ENCODE measurements at regions not wholly inside any gene's neighbourhood (a gene's known extent, or its start where the extent isn't known, plus 50 kb on each side); places are given as distances from the start of the nearest gene placed in this dataset.
"Not testable (repeated sequence)": the region's sequence is repeated elsewhere in the genome, so short reads cannot be mapped to it uniquely, and the experiment has no call there.

DNA sequence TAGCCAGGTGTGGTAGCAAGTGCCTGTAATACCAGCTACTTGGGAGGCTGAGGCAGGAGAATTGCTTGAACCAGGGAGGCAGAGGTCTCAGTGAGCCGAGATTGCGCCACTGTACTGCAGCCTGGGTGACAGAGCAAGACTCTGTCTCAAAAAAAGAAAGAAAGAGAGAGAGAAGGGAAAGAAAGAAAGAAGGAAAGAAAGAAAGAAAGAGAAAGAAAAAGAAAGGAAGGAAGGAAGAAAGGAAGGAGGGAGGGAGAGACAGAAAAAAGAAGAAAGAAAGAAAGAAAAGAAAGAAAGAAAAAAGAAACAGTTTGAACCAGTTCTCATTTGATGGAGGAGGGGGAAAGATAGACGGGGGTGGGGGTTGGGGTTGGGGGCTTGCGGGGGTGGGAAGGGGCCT lies 59.6 kb upstream of the HSPA9 start:
- not testable (repeated sequence) for TF ChIP-seq POLR2A (IDR thresholded peaks at IDR 0.05; ENCODE audit: low read depth, low read length)
- TF ChIP-seq, protein P1, sequence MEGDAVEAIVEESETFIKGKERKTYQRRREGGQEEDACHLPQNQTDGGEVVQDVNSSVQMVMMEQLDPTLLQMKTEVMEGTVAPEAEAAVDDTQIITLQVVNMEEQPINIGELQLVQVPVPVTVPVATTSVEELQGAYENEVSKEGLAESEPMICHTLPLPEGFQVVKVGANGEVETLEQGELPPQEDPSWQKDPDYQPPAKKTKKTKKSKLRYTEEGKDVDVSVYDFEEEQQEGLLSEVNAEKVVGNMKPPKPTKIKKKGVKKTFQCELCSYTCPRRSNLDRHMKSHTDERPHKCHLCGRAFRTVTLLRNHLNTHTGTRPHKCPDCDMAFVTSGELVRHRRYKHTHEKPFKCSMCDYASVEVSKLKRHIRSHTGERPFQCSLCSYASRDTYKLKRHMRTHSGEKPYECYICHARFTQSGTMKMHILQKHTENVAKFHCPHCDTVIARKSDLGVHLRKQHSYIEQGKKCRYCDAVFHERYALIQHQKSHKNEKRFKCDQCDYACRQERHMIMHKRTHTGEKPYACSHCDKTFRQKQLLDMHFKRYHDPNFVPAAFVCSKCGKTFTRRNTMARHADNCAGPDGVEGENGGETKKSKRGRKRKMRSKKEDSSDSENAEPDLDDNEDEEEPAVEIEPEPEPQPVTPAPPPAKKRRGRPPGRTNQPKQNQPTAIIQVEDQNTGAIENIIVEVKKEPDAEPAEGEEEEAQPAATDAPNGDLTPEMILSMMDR (conservative IDR thresholded peaks at IDR 0.05; ENCODE audit: low read depth, low read length): not testable (repeated sequence)

Data from IMR-90 (cell line).